ENCODE measurements at regions not wholly inside any gene's neighbourhood (a gene's known extent, or its start where the extent isn't known, plus 50 kb on each side); places are given as distances from the start of the nearest gene placed in this dataset.

GRCh38 chr7:22875470-22875869, 52.8 kb upstream of the TOMM7 start:
- intact Hi-C loops (cut with DNase I): no loop called here
- DNase-seq (ENCODE audit: low spot score) (no peak), ATAC-seq (no peak)

GRCh38 chr7:22874904-22875303, 52.3 kb upstream of the TOMM7 start:
- intact Hi-C loops (cut with DNase I): no loop called here
- ATAC-seq: no peak
- DNase-seq (ENCODE audit: low spot score): no peak
